Parathyroid adenoma (tissue), 2 donors: ENCODE measurements at regions not wholly inside any gene's neighbourhood (a gene's known extent, or its start where the extent isn't known, plus 50 kb on each side); places are given as distances from the start of the nearest gene placed in this dataset.

Source experiments
- H2AFZ ChIP-seq: fragments of 300-600 bp; sonication (generic); one replicate; pipeline ENCODE4 v1.7.0; 2017; ENCODE audit warnings: antibody characterized with exemption, mild to moderate bottlenecking
- H3K27ac ChIP-seq: fragments of 300-600 bp; sonication (generic); one replicate; pipeline ENCODE4 v1.7.0; 2017
- H3K27me3 ChIP-seq: fragments of 300-600 bp; sonication (generic); one replicate; pipeline ENCODE4 v1.7.0; 2017; ENCODE audit warnings: low read length; ENCODE audit not compliant: control insufficient read depth, insufficient read depth
- H3K36me3 ChIP-seq: fragments of 300-600 bp; sonication (generic); one replicate; pipeline ENCODE4 v1.7.0; 2017; ENCODE audit warnings: low read length; ENCODE audit not compliant: control insufficient read depth, insufficient read depth
- H3K4me1 ChIP-seq: fragments of 300-600 bp; sonication (generic); one replicate; pipeline ENCODE4 v1.7.0; 2017; ENCODE audit warnings: control low read depth
- H3K4me2 ChIP-seq: fragments of 300-600 bp; sonication (generic); one replicate; pipeline ENCODE4 v1.7.0; 2017; ENCODE audit warnings: low read length
- H3K4me3 ChIP-seq: fragments of 300-600 bp; sonication (generic); one replicate; pipeline ENCODE4 v1.7.0; 2017; ENCODE audit warnings: low read depth, low read length
- H3K79me2 ChIP-seq: fragments of 300-600 bp; sonication (generic); one replicate; pipeline ENCODE4 v1.7.0; 2017; ENCODE audit warnings: control low read depth
- H3K9ac ChIP-seq: fragments of 300-600 bp; sonication (generic); one replicate; pipeline ENCODE4 v1.7.0; 2017; ENCODE audit warnings: mild to moderate bottlenecking
- H3K9me3 ChIP-seq: fragments of 300-600 bp; sonication (generic); one replicate; pipeline ENCODE4 v1.7.0; 2017; ENCODE audit warnings: low read length; ENCODE audit not compliant: control insufficient read depth
- TF ChIP-seq, protein P1 (sequence below): fragments of 300-600 bp; sonication (generic); IDR thresholded peaks from one replicate; pipeline ENCODE4 v1.7.0; 2017; ENCODE audit warnings: antibody characterized with exemption, mild to moderate bottlenecking
- donor health status: primary hyperparathyroidism.

DNA sequence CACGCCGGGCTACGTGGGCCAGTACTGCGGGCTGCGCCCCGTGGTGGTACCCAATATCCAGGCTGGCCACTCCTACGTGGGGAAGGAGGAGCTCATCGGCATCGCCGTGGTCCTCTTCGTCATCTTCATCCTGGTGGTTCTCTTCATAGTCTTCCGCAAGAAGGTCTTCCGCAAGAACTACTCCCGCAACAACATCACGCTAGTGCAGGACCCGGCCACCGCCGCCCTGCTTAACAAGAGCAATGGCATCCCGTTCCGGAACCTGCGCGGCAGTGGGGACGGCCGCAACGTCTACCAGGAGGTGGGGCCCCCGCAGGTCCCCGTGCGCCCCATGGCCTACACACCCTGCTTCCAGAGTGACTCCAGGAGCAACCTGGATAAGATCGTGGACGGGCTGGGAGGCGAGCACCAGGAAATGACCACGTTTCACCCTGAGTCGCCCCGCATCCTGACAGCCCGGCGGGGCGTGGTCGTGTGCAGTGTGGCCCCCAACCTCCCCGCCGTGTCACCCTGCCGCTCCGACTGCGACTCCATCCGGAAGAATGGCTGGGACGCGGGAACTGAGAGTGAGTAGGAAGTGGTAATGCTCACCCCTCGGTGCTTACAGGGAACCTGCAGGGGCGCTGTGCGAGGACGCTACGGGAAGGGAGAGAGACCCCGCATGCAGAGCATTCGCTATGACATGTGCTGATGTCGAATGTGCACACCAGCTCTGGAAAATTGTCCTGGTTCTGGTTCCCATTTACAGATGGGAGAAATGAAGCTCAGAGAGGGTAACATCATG lies 86.4 kb upstream of the MTNR1B start:
- no peak overlapping the region for H3K4me3 ChIP-seq
- no peaks in the 10 kb centered on the region for H3K27me3 ChIP-seq
- H3K27ac ChIP-seq, result no peak overlapping the region
- no peaks in the 10 kb centered on the region for H3K36me3 ChIP-seq
- H3K4me2 ChIP-seq, result no peak overlapping the region
- no peak overlapping the region for H3K9ac ChIP-seq
- TF ChIP-seq, protein P1, sequence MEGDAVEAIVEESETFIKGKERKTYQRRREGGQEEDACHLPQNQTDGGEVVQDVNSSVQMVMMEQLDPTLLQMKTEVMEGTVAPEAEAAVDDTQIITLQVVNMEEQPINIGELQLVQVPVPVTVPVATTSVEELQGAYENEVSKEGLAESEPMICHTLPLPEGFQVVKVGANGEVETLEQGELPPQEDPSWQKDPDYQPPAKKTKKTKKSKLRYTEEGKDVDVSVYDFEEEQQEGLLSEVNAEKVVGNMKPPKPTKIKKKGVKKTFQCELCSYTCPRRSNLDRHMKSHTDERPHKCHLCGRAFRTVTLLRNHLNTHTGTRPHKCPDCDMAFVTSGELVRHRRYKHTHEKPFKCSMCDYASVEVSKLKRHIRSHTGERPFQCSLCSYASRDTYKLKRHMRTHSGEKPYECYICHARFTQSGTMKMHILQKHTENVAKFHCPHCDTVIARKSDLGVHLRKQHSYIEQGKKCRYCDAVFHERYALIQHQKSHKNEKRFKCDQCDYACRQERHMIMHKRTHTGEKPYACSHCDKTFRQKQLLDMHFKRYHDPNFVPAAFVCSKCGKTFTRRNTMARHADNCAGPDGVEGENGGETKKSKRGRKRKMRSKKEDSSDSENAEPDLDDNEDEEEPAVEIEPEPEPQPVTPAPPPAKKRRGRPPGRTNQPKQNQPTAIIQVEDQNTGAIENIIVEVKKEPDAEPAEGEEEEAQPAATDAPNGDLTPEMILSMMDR, result no peak
- no peak overlapping the region for H2AFZ ChIP-seq
- no peaks in the 10 kb centered on the region for H3K4me1 ChIP-seq
- no peaks in the 10 kb centered on the region for H3K9me3 ChIP-seq
- H3K79me2 ChIP-seq, result no peaks in the 10 kb centered on the region

DNA sequence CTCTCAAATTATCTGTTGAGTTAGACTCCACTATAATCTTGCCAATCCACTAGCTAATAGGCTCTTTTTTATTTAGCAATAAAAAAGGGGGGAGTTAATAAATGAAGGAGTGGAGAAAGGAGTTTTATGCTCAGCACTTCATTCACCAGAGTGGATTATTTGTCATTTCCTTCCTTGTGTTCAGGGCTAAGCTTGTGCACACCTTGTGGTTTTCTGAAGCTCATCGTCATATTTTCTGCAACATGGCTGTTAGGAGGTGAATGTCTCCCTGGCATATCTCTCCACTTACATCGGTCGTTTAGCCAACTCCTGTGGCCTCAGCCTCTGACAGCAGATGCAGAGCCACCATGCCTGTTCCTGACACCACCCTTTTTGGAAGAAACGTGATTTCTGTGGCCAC lies 83.9 kb upstream of the MTNR1B start:
- Histone ChIP-seq H3K9ac (no peak overlapping the region), H3K27me3 (no peaks in the 10 kb centered on the region), H3K4me1 (no peaks in the 10 kb centered on the region), H3K36me3 (no peaks in the 10 kb centered on the region), H3K9me3 (no peaks in the 10 kb centered on the region), H3K4me2 (no peak overlapping the region), H3K4me3 (no peak overlapping the region), H3K79me2 (no peaks in the 10 kb centered on the region), H2AFZ (no peak overlapping the region), H3K27ac (no peak overlapping the region)
- TF ChIP-seq, protein P1, result no peak

DNA sequence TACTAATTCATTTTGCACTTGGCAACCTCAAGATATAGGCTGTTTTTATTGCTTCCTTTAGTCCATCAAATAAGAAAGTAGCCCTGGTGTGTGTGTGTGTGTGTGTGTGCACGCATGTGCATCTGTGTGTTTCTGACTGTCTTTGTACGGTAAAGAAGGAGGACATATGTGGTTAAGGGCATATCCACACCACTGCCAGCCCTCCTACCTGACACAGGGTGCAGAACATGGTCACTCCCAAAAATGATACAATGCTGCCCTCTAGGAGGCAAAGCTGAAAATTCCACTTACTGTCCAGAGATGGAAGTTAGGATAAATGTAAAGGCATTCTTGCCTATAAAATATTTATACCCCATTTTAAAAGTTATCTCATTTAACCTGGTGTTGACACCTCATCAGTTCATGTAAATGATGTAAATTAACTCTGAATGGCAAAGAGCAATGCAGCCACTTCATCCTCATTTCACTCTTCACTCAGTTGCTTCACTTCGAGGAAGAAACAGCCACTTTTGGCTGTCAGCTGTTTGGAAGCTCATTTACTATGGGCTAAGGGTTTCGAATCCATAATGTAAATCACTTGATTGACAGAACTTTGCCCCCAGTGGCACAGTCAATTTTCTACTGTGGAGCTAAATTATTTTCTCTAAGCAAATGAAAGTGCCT lies 83.1 kb upstream of the MTNR1B start:
- H3K4me1 ChIP-seq, result no peaks in the 10 kb centered on the region
- no peak overlapping the region for H3K27ac ChIP-seq
- no peak overlapping the region for H3K4me2 ChIP-seq
- no peaks in the 10 kb centered on the region for H3K27me3 ChIP-seq
- H3K36me3 ChIP-seq, result no peaks in the 10 kb centered on the region
- no peak overlapping the region for H3K4me3 ChIP-seq
- no peak overlapping the region for H3K9ac ChIP-seq
- H3K9me3 ChIP-seq, result no peaks in the 10 kb centered on the region
- no peak overlapping the region for H2AFZ ChIP-seq
- H3K79me2 ChIP-seq, result no peaks in the 10 kb centered on the region
- TF ChIP-seq, protein P1, result peak; percentile 39

DNA sequence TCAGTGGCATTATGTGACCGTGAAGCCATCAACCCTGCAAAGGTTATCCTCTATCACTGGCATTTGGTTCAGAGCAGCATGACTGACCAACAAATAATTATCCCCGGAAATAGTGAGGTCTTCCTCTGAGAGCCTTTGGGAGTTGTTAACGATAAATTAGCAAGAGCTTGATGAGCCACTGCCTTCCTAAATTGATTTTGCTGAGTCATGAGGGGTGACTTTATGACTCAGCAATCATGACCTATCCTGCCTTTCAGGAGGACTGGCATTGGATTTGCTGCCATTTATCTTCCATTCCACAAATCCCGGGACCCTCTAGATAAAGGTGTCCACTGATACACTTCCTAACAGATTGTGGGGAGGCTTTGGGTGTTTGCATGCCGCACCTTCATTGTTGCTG lies 80.8 kb upstream of the MTNR1B start:
- H3K4me1 ChIP-seq, result no peaks in the 10 kb centered on the region
- TF ChIP-seq, protein P1, result no peak
- no peak overlapping the region for H3K4me3 ChIP-seq
- H3K79me2 ChIP-seq, result no peaks in the 10 kb centered on the region
- no peaks in the 10 kb centered on the region for H3K27me3 ChIP-seq
- H3K4me2 ChIP-seq, result no peak overlapping the region
- no peak overlapping the region for H3K27ac ChIP-seq
- no peak overlapping the region for H2AFZ ChIP-seq
- no peak overlapping the region for H3K9ac ChIP-seq
- no peaks in the 10 kb centered on the region for H3K36me3 ChIP-seq
- no peaks in the 10 kb centered on the region for H3K9me3 ChIP-seq
